ENCODE measurements at regions not wholly inside any gene's neighbourhood (a gene's known extent, or its start where the extent isn't known, plus 50 kb on each side); places are given as distances from the start of the nearest gene placed in this dataset.
"Not testable (repeated sequence)": the region's sequence is repeated elsewhere in the genome, so short reads cannot be mapped to it uniquely, and the experiment has no call there.

DNA sequence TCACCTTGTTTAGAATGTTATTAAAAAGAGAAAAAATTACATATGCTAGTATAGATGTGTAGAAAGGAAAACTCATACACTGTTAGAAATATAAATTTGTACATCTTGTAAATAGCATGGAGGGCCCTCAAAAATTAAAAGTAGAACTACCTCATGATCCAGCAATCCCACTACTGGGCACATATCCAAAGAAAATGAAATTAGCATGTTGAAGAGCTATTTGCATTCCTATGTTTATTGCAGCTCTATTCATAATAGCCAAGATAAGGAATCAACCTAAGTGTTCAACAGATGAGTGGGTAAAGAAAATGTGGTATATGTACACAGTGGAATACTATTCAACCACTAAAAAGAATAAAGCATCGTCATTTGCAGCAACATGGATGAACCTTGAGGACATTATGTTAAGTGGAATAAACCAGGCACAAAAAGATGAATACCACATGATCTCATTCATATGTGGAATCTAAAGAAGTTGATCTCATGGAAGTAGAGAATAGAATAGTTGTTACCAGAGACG is 251.5 kb upstream of the THUMPD2 start:
- no peaks in the 10 kb centered on the region for H3K9me3 ChIP-seq (ENCODE audit: low read length)
- no peaks in the 10 kb centered on the region for H3K27me3 ChIP-seq (ENCODE audit: control insufficient read depth in 1 of 2, insufficient read depth in 2 of 2, low read length in 2 of 2)
- no peaks in the 10 kb centered on the region for H3K4me1 ChIP-seq (ENCODE audit: insufficient read depth, low read length)
- no peak overlapping the region for H3K4me3 ChIP-seq (ENCODE audit: low read depth in 1 of 2, low read length in 2 of 2)
- H3K36me3 ChIP-seq (ENCODE audit: insufficient read depth, low read length), result no peaks in the 10 kb centered on the region
- no peak overlapping the region for H3K27ac ChIP-seq (ENCODE audit: low read depth, low read length)
- no peak overlapping the region for H3K9ac ChIP-seq (ENCODE audit: low read length)

DNA sequence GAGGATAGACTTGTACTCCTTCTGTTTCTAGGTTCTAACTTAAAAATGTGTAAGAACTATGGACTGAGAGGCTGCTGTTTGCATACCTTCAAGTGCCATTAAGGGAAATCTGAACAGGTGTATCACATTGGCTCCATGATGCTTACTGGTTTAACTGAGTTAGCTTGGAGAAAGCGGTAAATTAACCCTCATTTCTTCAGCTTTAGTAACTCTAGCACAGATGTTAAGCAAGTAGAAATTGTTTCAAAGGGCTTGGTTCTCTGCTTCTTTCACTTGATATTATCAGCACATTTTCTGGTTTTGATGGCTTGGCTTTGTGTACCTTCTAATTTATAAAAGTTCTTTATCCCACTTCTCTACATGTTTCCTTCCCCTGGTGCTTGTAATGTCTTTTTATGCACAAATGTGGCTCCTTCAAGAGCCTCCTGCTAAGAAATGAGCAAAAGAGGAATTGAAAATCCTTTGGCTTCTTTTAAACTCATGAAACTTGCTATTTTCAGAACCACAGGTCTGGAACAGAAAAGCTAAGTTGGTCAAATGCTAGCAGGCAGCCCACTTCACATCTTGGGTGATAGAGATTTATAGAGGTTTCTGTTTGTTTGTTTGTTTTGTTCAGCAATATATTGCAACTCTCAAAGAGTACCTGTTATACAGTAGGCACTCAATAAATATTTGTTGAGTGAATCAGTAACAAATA is 249.9 kb upstream of the THUMPD2 start:
- Histone ChIP-seq H3K4me1 (ENCODE audit: insufficient read depth, low read length) (no peaks in the 10 kb centered on the region), H3K27ac (ENCODE audit: low read depth, low read length) (no peak overlapping the region), H3K9me3 (ENCODE audit: low read length) (no peaks in the 10 kb centered on the region), H3K4me3 (ENCODE audit: low read depth in 1 of 2, low read length in 2 of 2) (no peak overlapping the region), H3K36me3 (ENCODE audit: insufficient read depth, low read length) (no peaks in the 10 kb centered on the region), H3K27me3 (ENCODE audit: control insufficient read depth in 1 of 2, insufficient read depth in 2 of 2, low read length in 2 of 2) (no peaks in the 10 kb centered on the region), H3K9ac (ENCODE audit: low read length) (no peak overlapping the region)

DNA sequence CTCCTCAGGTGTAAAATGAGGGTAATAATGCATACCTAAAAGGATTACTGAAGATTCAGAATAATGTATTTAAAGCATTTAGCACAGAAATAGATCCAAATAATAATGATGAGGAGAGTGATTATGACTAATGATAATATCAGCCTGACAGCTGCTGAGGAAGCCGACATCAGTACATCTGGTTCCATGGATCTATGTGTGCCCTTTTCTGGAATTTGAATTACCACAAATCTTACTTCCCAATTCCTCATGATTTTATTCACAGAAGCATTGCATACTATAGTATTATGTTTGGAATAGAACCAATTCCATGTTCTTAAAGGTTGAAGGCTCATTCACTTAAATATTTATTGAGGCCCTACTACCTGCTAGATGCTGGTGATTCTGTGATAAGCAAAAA is 248.9 kb upstream of the THUMPD2 start:
- Histone ChIP-seq H3K27ac (ENCODE audit: low read depth, low read length) (no peak overlapping the region), H3K4me1 (ENCODE audit: insufficient read depth, low read length) (no peaks in the 10 kb centered on the region), H3K27me3 (ENCODE audit: control insufficient read depth in 1 of 2, insufficient read depth in 2 of 2, low read length in 2 of 2) (no peaks in the 10 kb centered on the region)

DNA sequence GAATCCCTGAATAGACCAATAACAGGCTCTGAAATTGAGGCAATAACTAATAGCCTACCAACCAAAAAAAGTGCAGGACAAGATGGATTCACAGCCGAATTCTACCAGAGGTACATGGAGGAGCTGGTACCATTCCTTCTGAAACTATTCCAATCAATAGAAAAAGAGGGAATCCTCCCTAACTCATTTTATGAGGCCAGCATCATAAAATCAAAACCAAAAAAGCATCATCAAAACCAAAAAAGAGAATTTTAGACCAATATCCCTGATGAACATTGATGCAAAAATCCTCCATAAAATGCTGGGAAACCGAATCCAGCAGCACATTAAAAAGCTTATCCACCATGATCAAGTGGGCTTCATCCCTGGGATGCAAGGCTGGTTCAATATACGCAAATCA is 246.2 kb upstream of the THUMPD2 start:
- not testable (repeated sequence) for H3K27ac ChIP-seq (ENCODE audit: low read depth, low read length); H3K36me3 ChIP-seq (ENCODE audit: insufficient read depth, low read length); H3K9ac ChIP-seq (ENCODE audit: low read length); H3K9me3 ChIP-seq (ENCODE audit: low read length); H3K27me3 ChIP-seq (ENCODE audit: control insufficient read depth in 1 of 2, insufficient read depth in 2 of 2, low read length in 2 of 2); H3K4me3 ChIP-seq (ENCODE audit: low read depth in 1 of 2, low read length in 2 of 2); H3K4me1 ChIP-seq (ENCODE audit: insufficient read depth, low read length)

More for the DNA sequence above, 248.9 kb upstream of the THUMPD2 start:
- Histone ChIP-seq H3K36me3 (ENCODE audit: insufficient read depth, low read length) (no peaks in the 10 kb centered on the region), H3K9me3 (ENCODE audit: low read length) (no peaks in the 10 kb centered on the region), H3K4me3 (ENCODE audit: low read depth in 1 of 2, low read length in 2 of 2) (no peak overlapping the region), H3K9ac (ENCODE audit: low read length) (no peak overlapping the region)

DNA sequence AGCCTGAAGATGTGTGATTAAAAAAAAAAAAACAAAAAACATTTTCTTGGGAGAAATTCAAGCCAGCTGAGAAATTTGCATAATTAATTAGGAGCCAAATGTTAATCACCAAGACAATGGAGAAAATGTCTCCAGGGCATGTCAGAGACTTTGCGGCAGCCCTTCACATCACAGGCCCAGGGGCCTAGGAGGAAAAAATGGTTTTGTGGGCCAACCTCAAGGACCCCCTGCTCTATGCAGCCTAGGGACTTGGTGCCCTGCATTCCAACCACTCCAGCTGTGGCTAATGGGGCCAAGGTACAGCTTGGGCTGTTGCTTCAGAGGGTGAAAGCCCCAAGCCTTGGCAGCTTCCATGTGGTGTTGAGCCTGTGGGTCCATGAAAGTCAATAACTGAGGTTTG is 241.9 kb upstream of the THUMPD2 start:
- no peaks in the 10 kb centered on the region for H3K4me1 ChIP-seq (ENCODE audit: insufficient read depth, low read length)
- H3K9ac ChIP-seq (ENCODE audit: low read length), result no peak overlapping the region
- no peak overlapping the region for H3K4me3 ChIP-seq (ENCODE audit: low read depth in 1 of 2, low read length in 2 of 2)
- H3K27ac ChIP-seq (ENCODE audit: low read depth, low read length), result no peak overlapping the region
- H3K36me3 ChIP-seq (ENCODE audit: insufficient read depth, low read length), result no peaks in the 10 kb centered on the region
- H3K27me3 ChIP-seq (ENCODE audit: control insufficient read depth in 1 of 2, insufficient read depth in 2 of 2, low read length in 2 of 2), result no peaks in the 10 kb centered on the region
- peaks cover 3% of the 10 kb centered on the region for H3K9me3 ChIP-seq (ENCODE audit: low read length)

DNA sequence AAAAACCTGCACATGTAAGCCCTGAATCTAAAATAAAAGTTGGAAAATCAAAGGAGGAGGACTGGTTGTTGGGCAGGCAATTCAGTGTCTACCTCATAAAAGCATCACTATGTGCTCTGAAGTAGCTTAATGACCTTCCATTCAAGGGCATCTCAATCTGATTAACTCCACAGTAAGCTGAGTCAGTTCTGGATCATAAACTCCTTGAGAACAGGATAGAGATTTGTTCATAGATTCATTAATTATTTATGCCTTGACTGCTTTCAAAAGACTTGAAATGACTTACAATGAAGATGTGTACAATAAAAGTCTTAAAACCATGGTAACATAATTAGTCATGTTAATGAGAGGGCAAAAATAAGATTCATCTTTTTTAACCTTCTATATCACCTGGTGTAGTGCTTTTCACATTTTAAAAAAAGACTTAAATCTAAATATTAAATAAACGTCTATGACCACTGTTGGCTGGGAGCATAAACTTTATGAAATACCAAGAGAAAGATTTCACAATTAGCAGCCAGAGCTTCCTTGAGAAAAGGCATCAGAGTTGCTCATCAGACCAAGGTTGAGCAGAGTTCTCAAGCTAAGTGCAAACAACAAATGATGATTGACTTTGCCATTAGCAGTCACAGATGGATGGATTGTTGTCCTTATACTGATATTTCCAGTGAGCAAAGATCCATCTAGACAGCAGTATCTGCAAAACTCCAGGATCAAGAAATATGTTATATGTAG is 237.3 kb upstream of the THUMPD2 start:
- Histone ChIP-seq H3K9ac (ENCODE audit: low read length) (no peak overlapping the region), H3K9me3 (ENCODE audit: low read length) (no peaks in the 10 kb centered on the region), H3K27me3 (ENCODE audit: control insufficient read depth in 1 of 2, insufficient read depth in 2 of 2, low read length in 2 of 2) (no peaks in the 10 kb centered on the region), H3K27ac (ENCODE audit: low read depth, low read length) (no peak overlapping the region), H3K4me1 (ENCODE audit: insufficient read depth, low read length) (no peaks in the 10 kb centered on the region), H3K4me3 (ENCODE audit: low read depth in 1 of 2, low read length in 2 of 2) (no peak overlapping the region), H3K36me3 (ENCODE audit: insufficient read depth, low read length) (no peaks in the 10 kb centered on the region)

DNA sequence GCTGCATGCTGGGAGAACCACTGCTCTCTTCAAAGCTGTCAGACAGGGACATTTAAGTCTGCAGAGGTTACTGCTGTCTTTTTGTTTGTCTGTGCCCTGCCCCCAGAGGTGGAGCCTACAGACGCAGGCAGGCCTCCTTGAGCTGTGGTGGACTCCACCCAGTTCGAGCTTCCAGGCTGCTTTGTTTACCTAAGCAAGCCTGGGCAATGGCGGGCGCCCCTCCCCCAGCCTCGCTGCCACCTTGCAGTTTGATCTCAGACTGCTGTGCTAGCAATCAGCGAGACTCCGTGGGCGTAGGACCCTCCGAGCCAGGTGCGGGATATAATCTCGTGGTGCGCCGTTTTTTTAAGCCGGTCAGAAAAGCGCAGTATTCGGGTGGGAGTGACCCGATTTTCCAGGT is 234.9 kb upstream of the THUMPD2 start:
- not testable (repeated sequence) for H3K9ac ChIP-seq (ENCODE audit: low read length); H3K9me3 ChIP-seq (ENCODE audit: low read length); H3K36me3 ChIP-seq (ENCODE audit: insufficient read depth, low read length); H3K4me1 ChIP-seq (ENCODE audit: insufficient read depth, low read length); H3K27me3 ChIP-seq (ENCODE audit: control insufficient read depth in 1 of 2, insufficient read depth in 2 of 2, low read length in 2 of 2); H3K27ac ChIP-seq (ENCODE audit: low read depth, low read length); H3K4me3 ChIP-seq (ENCODE audit: low read depth in 1 of 2, low read length in 2 of 2)

DNA sequence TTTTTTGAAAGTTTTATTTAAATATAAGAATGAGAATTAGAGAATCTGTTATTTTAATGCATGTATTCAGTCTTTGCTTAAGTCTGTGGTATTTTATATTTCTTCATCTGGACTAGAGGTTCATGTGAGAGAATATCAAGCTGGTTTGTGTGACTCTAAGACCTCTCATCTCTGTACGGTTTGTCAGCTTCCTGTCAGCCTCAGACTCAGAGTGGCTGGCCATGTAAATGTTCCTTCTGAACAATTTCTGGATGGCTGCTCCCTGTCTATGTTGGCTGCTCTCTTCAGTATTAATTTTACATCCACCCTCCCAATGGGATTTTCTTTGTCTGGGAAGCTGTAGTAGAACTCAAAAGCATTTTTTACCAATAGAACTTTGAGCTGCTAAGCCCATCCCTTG is 225.3 kb upstream of the THUMPD2 start:
- Histone ChIP-seq H3K27me3 (ENCODE audit: control insufficient read depth in 1 of 2, insufficient read depth in 2 of 2, low read length in 2 of 2) (no peaks in the 10 kb centered on the region), H3K27ac (ENCODE audit: low read depth, low read length) (no peak overlapping the region), H3K4me3 (ENCODE audit: low read depth in 1 of 2, low read length in 2 of 2) (no peak overlapping the region), H3K9me3 (ENCODE audit: low read length) (no peaks in the 10 kb centered on the region), H3K9ac (ENCODE audit: low read length) (no peak overlapping the region), H3K4me1 (ENCODE audit: insufficient read depth, low read length) (no peaks in the 10 kb centered on the region), H3K36me3 (ENCODE audit: insufficient read depth, low read length) (no peaks in the 10 kb centered on the region)

DNA sequence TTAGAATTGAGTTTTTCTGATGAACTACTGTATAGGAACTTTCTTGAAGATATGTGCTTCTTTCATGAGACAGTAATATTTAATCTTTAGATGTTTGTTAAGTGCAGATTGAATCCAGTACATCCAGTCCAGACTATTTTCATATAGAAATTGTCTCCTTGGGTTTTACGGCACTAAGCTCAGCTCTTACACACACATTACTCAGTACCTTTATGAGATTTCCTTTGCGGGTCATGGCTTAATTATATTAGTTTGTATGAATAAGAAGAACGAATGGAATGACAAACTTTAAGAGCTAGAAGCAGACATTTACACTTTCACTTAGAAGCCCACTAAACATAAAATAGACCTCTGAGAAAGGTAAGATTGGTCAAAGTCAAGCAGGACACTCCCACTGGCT is 223.3 kb upstream of the THUMPD2 start:
- no peaks in the 10 kb centered on the region for H3K9me3 ChIP-seq (ENCODE audit: low read length)
- H3K9ac ChIP-seq (ENCODE audit: low read length), result no peak overlapping the region
- H3K27me3 ChIP-seq (ENCODE audit: control insufficient read depth in 1 of 2, insufficient read depth in 2 of 2, low read length in 2 of 2), result no peaks in the 10 kb centered on the region
- H3K36me3 ChIP-seq (ENCODE audit: insufficient read depth, low read length), result no peaks in the 10 kb centered on the region
- H3K27ac ChIP-seq (ENCODE audit: low read depth, low read length), result no peak overlapping the region
- H3K4me3 ChIP-seq (ENCODE audit: low read depth in 1 of 2, low read length in 2 of 2), result no peak overlapping the region
- no peaks in the 10 kb centered on the region for H3K4me1 ChIP-seq (ENCODE audit: insufficient read depth, low read length)

DNA sequence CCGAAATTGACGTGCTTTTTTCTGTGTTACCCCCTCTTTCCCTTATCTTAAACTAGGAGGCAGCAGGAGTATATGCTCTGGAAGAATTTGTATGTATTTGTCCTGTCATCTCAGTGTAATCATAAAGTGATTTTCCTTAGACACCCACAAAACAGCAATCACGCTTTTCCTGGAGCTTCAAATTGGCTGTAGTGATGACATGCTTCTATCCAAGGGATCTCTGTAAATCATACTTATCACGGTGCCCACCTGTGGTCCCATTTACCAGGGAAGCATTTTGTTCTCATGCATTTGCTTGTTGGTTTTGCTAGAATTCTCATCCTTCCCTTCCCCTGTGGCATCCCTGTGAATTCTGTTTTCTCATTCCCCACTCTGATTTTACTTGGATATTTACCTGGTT is 220.8 kb upstream of the THUMPD2 start:
- no peak overlapping the region for H3K4me3 ChIP-seq (ENCODE audit: low read depth in 1 of 2, low read length in 2 of 2)
- H3K27me3 ChIP-seq (ENCODE audit: control insufficient read depth in 1 of 2, insufficient read depth in 2 of 2, low read length in 2 of 2), result no peaks in the 10 kb centered on the region
- no peak overlapping the region for H3K9ac ChIP-seq (ENCODE audit: low read length)
- H3K4me1 ChIP-seq (ENCODE audit: insufficient read depth, low read length), result no peaks in the 10 kb centered on the region
- H3K27ac ChIP-seq (ENCODE audit: low read depth, low read length), result no peak overlapping the region
- no peaks in the 10 kb centered on the region for H3K9me3 ChIP-seq (ENCODE audit: low read length)
- H3K36me3 ChIP-seq (ENCODE audit: insufficient read depth, low read length), result no peaks in the 10 kb centered on the region

DNA sequence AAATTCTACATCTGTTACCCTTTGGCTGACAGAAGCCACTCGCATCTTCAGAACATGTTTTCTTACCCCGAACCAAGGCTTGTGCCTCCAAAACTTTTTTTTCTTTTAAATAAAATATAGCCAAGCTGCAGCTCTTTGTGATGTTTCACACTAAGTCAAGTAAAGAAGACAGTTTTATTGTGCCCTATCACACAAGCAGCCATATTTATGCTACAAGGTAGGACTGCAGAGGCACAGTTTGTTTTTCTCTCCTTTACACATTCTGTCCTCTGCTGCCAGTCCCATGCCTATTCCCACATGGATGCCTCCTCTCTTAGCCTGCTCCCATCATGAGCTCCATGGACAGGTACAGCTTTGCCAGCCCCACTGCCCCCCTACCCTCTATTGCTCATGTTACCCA is 219.6 kb upstream of the THUMPD2 start:
- Histone ChIP-seq H3K4me3 (ENCODE audit: low read depth in 1 of 2, low read length in 2 of 2) (no peak overlapping the region), H3K9me3 (ENCODE audit: low read length) (no peaks in the 10 kb centered on the region), H3K4me1 (ENCODE audit: insufficient read depth, low read length) (no peaks in the 10 kb centered on the region), H3K27ac (ENCODE audit: low read depth, low read length) (no peak overlapping the region), H3K27me3 (ENCODE audit: control insufficient read depth in 1 of 2, insufficient read depth in 2 of 2, low read length in 2 of 2) (no peaks in the 10 kb centered on the region), H3K9ac (ENCODE audit: low read length) (no peak overlapping the region), H3K36me3 (ENCODE audit: insufficient read depth, low read length) (no peaks in the 10 kb centered on the region)

DNA sequence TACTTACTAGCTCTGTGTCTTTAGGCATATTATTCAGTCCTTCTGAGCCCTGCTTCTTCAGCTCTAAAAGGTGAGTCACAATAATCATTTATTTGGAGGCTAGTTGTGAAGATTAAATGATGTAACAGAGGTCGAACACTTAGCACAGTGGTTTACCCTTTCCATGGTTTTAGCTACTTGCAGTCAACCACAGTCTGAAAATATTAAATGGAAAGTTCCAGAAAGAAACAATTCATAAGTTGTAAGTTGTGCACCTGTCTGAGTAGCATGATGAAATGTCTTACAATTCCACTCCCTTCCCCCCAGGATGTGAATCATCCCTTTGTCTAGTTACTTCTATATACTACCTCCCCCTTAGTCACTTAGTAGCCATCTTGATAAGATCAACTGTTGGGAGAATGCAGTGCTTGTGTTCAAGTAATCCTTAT is 217.6 kb upstream of the THUMPD2 start:
- Histone ChIP-seq H3K4me1 (ENCODE audit: insufficient read depth, low read length) (no peaks in the 10 kb centered on the region), H3K36me3 (ENCODE audit: insufficient read depth, low read length) (no peaks in the 10 kb centered on the region), H3K9me3 (ENCODE audit: low read length) (no peaks in the 10 kb centered on the region), H3K27ac (ENCODE audit: low read depth, low read length) (no peak overlapping the region), H3K9ac (ENCODE audit: low read length) (no peak overlapping the region), H3K4me3 (ENCODE audit: low read depth in 1 of 2, low read length in 2 of 2) (no peak overlapping the region), H3K27me3 (ENCODE audit: control insufficient read depth in 1 of 2, insufficient read depth in 2 of 2, low read length in 2 of 2) (no peaks in the 10 kb centered on the region)
